Jurkat, Clone E6-1 (cell line): ENCODE measurements at regions not wholly inside any gene's neighbourhood (a gene's known extent, or its start where the extent isn't known, plus 50 kb on each side); places are given as distances from the start of the nearest gene placed in this dataset.
"Not testable (repeated sequence)": the region's sequence is repeated elsewhere in the genome, so short reads cannot be mapped to it uniquely, and the experiment has no call there.

Experiments
- DNase-seq: peaks from one replicate; pipeline ENCODE4 v3.0.0-alpha.2; 2011; ENCODE audit warnings: low read depth, low spot score
- H3K4me3 ChIP-seq: 2 replicates; pipeline ENCODE4 v1.5.1; 2011; ENCODE audit warnings: mild to moderate bottlenecking, low read length, control low read depth, moderate library complexity

DNA sequence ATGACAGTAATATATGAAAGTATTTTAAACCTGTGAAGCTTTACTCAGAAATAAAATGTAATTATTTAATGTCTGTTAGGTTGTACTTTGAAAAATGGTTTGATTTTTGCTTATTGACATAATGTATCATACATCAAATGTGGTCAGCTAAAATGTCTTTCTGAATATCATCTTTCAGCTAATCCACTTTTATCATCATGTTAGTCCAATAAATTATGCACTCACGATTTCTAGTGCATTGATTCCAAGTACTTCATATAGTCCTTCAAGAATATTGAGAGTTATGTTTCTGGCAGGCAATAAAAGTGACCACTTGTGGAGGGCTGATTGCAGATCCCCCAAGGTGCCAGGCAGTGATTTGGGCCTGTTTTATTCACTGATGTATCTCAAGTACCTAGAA, 1204.1 kb downstream of the OLFM4 start:
- H3K4me3 ChIP-seq, result no peak overlapping the region
- no peak for DNase-seq

DNA sequence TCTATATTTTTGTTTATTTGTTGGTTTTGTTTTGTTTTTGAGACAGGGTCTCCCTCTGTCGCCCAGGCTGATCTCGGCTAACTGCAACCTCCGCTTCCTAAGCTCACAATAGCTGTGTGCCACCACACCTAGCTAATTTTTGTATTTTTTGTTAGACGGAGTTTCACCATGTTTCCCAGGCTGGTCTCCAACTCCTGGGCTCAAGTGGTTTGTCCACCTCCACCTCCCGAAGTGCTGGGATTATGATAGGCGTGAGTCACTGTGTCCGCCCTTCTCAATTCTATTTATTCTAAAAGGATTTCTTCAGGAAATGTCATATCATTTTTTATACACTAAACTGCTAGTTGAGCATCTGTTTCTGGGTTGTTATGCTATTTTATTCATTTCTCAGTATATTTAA, 1206.0 kb downstream of the OLFM4 start:
- DNase-seq, result no peak
- H3K4me3 ChIP-seq, result no peak overlapping the region

DNA sequence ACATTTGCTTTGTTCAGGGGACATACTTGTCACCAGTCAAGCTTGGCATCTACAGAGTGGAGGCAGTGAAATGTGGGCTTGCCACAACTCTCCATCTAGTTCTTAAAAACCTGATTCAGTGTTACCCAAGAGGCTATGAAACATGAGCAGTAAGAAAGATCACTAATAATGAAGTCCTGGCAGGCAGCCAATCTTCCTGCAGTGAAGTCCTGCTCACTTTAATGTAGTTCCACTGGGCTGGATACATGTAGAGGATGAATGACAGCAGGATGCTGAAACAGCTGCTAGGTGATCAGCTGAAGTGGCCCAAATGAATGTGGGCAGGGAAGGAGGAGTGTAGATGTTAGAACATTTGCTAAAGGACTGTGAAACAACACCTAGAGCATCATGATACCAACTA, 1213.1 kb downstream of the OLFM4 start:
- H3K4me3 ChIP-seq, result no peak overlapping the region
- no peak for DNase-seq

DNA sequence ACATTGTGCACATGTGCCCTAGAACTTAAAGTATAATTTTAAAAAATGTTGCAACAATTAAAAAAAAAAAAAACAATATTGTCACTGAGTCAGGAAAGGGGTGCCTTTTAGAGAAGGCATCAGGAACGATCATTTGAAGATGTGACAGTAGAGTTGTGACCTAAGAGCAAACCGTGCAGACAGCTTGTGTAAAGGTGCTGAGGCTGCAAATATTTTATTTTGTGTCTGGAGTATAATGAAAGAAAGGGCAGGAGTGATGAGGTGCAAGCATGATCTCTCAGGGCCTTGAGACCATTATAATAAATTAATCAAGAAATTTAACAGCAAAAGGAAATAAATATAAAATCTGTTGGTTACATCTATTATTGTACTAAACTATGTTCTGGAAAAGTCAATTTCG, 1219.7 kb downstream of the OLFM4 start:
- no peak overlapping the region for H3K4me3 ChIP-seq
- DNase-seq, result no peak

DNA sequence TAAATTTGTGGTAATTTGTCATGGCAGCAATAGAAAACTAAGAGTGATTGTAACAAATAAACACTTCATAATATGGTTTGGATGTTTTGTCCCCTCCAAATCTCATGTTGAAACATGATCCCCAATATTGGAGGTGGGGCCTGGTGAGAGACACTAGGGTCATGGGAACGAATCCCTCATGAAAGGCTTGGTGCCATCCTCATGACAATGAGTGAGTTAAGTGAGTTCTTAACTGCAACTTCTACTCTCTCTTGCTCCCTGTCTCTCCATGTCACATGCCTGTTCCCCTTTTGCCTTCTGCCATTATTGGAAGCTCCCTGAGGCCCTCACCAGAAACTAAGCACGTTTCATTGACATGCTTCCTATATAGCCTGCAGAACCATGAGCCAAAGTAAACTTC, 1233.2 kb downstream of the OLFM4 start:
- no peak overlapping the region for H3K4me3 ChIP-seq
- DNase-seq, result no peak

DNA sequence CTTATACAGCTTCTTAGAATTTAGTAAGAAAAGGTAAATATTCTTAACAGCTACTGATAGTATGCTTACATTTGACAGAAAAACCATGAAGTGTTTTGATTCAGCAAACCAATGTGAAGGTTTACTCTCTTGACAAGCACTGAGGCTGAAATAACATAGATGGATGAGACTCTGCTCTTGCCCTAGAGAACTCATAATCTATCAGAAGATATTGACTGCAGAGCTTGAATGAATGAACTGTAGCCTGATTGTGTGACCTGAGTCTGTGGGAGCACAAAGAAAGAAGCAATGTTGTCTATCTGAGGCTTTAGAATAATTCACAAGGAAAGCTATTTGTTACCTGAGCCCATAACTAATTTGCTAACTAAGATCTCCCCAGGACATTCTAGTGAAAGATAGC, 1235.3 kb downstream of the OLFM4 start:
- no peak for DNase-seq
- no peak overlapping the region for H3K4me3 ChIP-seq

DNA sequence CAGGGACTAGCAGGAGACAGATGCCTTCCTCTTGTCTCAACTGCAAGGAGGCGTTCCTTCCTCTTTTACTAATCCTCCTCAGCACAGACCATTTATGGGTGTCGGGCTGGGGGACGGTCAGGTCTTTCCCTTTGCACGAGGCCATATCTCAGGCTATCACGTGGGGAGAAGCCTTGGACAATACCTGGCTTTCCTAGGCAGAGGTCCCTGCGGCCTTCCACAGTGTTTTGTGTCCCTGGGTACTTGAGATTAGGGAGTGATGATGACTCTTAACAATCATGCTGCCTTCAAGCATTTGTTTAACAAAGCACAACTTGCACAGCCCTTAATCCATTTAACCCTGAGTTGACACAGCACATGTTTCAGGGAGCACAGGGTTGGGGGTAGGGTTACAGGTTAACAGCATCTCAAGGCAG, 1238.6 kb downstream of the OLFM4 start:
- not testable (repeated sequence) for DNase-seq, H3K4me3 ChIP-seq

DNA sequence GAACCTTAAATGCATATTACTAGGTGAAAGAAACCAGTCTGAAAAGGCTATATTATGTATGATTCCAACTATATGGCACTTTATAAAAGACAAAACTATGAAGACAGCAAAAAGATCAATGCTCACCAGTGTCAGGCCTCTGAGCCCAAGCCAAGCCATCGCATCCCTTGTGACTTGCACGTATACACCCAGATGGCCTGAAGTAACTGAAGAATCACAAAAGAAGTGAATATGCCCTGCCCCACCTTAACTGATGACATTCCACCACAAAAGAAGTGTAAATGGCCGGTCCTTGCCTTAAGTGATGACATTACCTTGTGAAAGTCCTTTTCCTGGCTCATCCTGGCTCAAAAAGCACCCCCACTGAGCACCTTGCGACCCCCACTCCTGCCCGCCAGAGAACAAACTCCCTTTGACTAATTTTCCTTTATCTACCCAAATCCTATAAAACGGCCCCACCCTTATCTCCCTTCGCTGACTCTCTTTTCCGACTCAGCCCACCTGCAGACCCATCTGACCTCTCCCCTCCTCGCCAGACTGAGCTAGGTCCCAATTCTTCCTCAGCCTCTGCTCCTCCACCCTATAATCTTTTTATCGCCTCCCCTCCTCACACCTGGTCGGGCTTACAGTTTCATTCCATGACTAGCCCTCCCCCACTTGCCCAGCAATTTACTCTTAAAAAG, 1239.5 kb downstream of the OLFM4 start:
- H3K4me3 ChIP-seq, DNase-seq: not testable (repeated sequence)

DNA sequence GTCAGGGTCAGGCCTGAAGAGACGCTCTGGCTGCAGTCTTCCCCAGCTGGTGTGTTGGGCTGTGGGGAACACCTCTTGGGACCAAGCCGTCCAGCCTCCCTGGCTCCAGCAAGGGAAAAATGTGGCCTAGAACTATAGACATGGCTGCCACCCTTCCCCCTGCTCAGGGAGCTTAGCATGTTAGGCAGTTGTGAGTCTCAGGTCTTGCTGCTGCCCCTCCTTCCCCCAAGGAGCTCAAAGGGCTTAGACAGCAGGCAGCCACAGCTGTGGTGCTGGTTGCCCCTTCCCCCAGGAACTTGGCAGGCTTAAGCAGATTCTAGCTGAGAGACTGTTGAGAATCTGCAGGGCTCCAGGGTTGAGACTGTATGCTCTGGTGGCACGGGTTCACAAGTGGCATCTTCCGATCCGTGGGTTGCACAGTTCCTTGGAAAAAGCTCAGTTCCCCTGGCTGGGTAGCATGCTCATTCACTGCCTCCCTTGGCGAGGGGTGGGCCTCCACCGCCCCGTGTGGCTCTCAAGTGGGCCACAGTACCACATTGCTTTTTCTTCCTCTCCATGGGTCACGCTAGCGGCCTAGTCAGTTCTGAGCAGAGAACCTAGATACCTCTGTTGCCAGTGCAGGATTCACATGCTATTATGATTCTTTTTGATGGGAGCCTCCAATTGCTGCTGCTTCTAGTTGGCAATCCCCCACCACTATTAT, 1258.6 kb downstream of the OLFM4 start:
- no peak for DNase-seq
- no peak overlapping the region for H3K4me3 ChIP-seq

DNA sequence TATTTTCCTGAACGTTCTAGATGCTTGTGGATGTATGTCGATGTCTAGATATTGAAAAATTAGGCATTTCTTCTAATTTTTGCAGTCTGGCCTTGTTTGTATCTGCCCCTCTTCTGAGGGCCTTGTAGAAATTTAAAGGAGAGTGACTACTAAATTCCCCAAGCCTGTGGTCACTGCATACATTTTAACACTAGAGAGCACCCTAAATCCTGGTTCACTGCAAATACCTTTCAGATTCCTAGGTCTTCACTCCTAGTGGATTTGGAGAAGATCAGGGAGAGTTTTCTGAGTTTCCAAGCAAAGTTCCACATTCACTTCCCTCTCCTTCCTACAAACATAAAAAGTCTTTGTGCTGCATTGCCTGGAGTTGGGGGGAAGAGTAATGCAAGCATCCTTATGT, 1272.5 kb downstream of the OLFM4 start:
- DNase-seq, result no peak
- H3K4me3 ChIP-seq, result no peak overlapping the region

DNA sequence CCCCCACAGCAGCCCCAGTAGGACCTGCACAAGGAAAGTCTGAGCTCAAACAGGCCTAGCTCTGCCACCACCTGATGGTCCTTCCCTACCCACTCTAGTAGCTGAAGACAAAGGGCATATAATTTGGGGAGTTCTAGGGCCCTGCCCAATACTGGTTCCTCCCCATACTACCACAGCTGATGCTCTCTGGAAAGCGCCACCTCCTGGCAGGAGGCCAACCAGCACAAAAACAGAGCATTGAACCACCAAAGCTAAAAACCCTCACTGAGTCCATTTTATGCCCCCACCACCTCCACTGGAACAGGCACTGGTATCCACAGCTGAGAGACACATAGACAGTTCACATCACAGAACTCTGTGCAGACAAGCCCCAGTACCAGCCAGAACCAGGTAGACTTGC, 1276.8 kb downstream of the OLFM4 start:
- H3K4me3 ChIP-seq, result no peak overlapping the region
- DNase-seq, result no peak

DNA sequence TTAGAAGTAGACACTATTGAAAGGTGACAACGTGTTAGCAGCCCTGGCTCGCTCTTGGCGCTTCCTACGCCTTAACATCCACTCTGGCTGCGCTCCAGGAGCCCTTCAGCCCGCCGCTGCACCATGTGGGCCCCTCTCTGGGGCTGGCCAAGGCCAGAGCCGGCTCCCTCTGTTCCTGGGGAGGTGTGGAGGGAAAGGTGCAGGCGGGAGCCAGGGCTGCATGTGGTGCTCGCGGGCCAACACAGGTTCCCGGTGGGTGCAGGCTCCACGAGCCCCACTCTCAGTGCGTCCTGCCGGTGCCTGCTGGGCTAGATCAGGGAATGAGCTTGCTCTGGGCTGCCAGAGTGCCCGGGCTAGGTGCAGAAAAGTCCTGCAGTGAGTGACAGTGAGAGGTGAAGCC, 1284.3 kb downstream of the OLFM4 start:
- H3K4me3 ChIP-seq, result no peak overlapping the region
- no peak for DNase-seq

DNA sequence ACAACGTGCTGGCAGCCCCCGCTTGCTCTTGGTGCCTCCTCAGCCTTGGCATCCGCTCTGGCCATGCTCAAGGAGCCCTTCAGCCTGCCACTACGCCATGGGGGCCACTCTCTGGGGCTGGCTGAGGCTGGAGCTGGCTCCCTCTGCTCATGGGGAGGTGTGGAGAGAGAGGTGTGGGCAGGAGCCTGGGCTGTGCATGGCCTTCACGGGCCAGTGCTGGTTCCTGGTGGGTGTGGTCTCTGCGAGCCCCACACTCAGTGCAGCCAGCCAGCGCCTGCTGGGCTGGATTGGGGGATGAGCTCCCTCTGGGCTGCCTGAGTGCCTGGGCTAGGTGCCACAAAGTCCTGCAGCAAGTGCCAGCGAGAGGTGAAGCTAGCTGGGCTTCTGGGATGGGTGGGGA, 1289.1 kb downstream of the OLFM4 start:
- no peak overlapping the region for H3K4me3 ChIP-seq
- DNase-seq, result no peak

DNA sequence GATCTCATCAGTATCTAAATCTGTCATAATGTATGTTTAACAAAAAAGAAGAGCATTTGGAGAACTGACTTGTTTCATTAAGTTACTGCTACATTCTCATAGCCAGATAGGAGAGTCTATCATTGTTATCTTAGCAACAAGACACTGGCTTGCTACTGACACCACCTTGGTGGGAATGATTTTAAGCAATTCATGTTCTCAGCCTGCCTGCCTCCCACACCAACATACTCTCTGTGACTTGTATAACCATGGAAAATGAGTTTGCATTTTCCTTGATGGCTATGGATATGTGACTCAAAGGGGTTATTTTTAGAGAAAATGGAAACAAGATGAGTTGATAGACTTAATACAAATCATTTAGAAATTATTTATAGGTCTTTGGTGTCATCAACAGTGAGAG, 1308.9 kb downstream of the OLFM4 start:
- H3K4me3 ChIP-seq, result no peak overlapping the region
- DNase-seq, result no peak

DNA sequence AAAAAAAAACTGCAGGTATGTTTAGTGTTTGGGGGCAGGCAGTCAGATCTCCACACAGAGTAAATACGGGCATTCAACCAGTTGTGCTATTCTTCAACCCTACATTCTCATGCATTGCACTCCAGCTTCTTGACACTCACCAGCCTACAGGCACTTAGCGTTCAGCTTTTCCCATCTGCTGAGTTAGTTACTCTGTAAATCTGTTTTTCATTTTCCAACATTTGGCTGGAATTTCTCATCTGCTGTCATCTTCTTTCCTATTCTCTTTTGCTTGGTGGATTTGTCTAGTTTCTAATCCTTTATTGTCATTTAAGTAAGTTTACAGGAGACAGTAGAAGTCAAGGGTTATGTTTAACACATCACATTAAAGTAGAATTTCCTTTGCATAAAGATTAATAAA, 1318.9 kb downstream of the OLFM4 start:
- no peak overlapping the region for H3K4me3 ChIP-seq
- no peak for DNase-seq

DNA sequence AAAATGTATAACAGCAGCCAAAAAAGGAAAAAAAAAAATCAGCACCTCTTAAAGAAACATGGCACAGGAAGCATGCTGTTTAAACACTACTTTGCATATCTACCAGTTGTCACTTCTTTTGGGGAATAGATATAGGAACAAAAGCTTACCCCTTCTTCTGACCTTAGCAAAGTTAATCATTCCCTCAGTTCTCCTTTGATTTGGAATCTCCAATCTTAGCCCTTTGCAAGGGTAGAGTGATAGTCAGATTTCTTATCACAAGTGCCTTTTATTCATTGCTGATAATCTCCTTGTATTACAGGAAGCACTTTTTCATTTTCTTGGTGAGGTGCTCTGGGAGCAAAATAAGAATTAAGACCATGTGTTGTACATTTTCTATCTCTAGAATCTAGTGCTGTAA, 1327.6 kb downstream of the OLFM4 start:
- H3K4me3 ChIP-seq, result no peak overlapping the region
- DNase-seq, result no peak

DNA sequence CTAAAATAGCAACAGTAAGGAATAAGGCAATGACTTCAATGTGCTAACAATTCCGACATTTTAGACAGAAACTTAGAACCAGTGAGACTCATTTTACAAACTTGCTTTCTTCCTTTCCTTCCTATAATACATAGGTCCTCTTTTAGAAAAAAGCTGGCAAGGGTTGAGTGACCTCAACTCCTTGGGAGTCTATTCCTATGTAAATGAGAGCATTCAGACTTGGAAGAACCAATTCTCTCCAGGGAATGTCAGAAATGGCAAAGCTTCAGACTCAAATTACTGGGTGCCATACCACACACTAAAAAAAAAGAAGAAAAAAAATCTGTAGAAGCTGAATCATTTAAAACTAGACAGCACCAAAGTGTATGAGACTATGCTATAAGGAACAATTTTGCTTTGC, 1328.2 kb downstream of the OLFM4 start:
- DNase-seq, result no peak
- H3K4me3 ChIP-seq, result no peak overlapping the region

DNA sequence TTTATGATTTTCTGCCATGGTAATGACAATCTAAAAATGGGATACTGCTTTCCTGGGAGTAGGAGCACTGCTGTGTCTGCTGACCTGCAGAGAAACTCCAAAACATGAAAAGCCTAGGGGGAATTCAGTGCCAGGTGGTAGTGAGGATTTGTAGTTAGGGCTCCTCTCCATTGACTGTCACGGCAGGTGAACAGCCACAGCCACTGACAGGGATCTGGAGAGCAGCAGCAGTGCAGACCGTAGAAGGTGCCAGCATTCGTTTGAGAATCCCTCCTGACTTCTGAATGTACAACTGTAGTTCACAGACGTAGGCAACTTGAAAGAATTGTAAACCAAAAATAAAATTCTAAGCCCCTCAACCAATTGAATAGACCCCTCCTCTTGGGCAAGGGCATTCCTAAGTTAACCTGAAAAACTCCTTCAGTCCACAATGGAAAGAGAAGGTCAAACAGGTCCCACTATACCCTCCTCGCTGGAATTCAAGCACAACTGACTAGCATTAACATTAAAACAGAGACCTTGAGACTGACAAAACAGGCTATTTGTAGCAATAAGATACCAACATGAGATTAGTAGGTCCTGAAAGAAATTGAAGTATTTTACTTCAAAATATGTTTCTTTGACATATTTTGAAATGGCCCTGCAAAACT, 1328.8 kb downstream of the OLFM4 start:
- DNase-seq, result no peak

DNA sequence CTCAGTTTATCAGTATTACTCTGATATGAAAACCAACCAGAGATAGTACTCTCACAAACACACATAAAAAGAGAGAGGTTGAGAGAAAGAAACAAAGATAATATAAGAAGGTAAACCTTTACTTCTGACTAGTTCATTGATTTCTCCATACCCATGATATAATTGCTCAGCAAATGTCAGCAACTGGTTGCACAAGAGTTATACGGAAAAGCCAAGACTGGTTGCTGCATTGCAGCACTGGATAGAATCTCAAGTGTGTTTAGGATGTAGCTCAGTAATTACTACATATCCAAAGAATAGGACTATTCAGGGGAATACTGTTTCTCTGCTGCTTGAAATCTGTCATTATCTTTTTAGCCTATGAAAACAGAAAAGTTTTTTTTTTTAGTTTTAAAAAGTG, 1332.8 kb downstream of the OLFM4 start:
- DNase-seq, result no peak

More for the DNA sequence above, 1328.8 kb downstream of the OLFM4 start:
- H3K4me3 ChIP-seq, result no peak overlapping the region

DNA sequence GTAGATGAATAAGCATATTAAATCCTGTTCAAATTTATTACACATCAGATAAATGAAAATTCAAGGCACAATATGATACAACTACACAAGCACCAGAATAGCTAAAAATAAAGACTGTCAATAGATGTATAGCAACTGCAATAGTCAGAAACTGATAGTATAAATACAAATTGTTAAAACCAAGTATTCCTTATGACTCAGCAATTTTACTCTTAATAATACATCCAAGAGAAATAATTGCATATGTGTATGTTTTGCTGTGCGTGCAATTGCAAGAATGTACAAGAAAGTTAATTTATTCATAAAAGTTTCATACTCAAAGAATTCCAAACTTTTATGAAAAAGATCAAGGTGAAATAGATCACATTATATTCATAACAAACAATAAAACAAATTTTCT, 1338.1 kb downstream of the OLFM4 start:
- no peak for DNase-seq
- H3K4me3 ChIP-seq, result no peak overlapping the region

More for the DNA sequence above, 1332.8 kb downstream of the OLFM4 start:
- no peak overlapping the region for H3K4me3 ChIP-seq
